ENCODE measurements at regions not wholly inside any gene's neighbourhood (a gene's known extent, or its start where the extent isn't known, plus 50 kb on each side); places are given as distances from the start of the nearest gene placed in this dataset.
"Not testable (repeated sequence)": the region's sequence is repeated elsewhere in the genome, so short reads cannot be mapped to it uniquely, and the experiment has no call there.

DNA sequence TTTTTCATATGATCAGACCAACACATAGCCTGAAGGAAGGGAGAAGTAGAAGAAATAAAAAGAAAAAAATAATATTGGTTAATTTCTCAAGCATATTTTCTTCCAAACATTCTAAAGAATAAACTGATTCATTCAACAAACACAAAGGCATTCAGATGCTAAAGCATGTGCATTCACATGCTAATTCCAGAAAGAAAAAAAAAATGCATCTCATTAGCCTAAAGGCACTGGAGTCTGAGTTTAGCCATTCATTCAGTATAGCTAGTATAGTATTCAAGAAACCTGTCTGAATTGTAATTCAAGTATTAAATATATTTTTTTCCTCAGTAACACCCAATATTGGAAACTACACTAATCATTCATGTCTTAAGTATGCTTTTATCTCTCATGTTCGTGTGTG, 61.0 kb upstream of the FER start:
- no peaks in the 10 kb centered on the region for H3K27me3 ChIP-seq (ENCODE audit: insufficient read depth, low read length)
- ChIA-PET CTCF (no interaction called here), RAD21 (ENCODE audit: low non-redundant PET in 1 of 2, low total read pairs in 2 of 2, uncharacterized antibody in 2 of 2, unreplicated experiment in 2 of 2) (interaction anchor here in 1 of 2 experiments (0.7 kb wide), 1 partner anchor 540 kb away, joined by 3 read pairs; no protein-coding TSS in a partner anchor), POLR2A (no interaction called here)
- TF ChIP-seq EZH2 (IDR thresholded peaks at IDR 0.05) (no peak), ELF1 (IDR thresholded peaks at IDR 0.05; ENCODE audit: borderline replicate concordance, low read depth) (no peak), POLR2A (IDR thresholded peaks at IDR 0.05; ENCODE audit: borderline replicate concordance, extremely low read depth, insufficient read depth, insufficient read length) (no peak), ZFX (IDR thresholded peaks at IDR 0.05) (no peak), POLR2AphosphoS5 (IDR thresholded peaks at IDR 0.05; ENCODE audit: low read depth, low read length) (no peak), SIN3A (IDR thresholded peaks at IDR 0.05; ENCODE audit: low read depth) (no peak), SRF (IDR thresholded peaks at IDR 0.05; ENCODE audit: low read depth) (no peak), SP1 (IDR thresholded peaks at IDR 0.05; ENCODE audit: low read depth) (no peak), RAD21 (IDR thresholded peaks at IDR 0.05; ENCODE audit: low read depth) (no peak), JUND (IDR thresholded peaks at IDR 0.05) (no peak), EGR1 (IDR thresholded peaks at IDR 0.05; ENCODE audit: low read depth) (no peak), YY1 (IDR thresholded peaks at IDR 0.05; ENCODE audit: extremely low read depth, insufficient replicate concordance, low read depth, low read length) (no peak)
- TF ChIP-seq, protein P1, sequence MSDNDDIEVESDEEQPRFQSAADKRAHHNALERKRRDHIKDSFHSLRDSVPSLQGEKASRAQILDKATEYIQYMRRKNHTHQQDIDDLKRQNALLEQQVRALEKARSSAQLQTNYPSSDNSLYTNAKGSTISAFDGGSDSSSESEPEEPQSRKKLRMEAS (IDR thresholded peaks at IDR 0.05): no peak
- TF ChIP-seq, protein P2, sequence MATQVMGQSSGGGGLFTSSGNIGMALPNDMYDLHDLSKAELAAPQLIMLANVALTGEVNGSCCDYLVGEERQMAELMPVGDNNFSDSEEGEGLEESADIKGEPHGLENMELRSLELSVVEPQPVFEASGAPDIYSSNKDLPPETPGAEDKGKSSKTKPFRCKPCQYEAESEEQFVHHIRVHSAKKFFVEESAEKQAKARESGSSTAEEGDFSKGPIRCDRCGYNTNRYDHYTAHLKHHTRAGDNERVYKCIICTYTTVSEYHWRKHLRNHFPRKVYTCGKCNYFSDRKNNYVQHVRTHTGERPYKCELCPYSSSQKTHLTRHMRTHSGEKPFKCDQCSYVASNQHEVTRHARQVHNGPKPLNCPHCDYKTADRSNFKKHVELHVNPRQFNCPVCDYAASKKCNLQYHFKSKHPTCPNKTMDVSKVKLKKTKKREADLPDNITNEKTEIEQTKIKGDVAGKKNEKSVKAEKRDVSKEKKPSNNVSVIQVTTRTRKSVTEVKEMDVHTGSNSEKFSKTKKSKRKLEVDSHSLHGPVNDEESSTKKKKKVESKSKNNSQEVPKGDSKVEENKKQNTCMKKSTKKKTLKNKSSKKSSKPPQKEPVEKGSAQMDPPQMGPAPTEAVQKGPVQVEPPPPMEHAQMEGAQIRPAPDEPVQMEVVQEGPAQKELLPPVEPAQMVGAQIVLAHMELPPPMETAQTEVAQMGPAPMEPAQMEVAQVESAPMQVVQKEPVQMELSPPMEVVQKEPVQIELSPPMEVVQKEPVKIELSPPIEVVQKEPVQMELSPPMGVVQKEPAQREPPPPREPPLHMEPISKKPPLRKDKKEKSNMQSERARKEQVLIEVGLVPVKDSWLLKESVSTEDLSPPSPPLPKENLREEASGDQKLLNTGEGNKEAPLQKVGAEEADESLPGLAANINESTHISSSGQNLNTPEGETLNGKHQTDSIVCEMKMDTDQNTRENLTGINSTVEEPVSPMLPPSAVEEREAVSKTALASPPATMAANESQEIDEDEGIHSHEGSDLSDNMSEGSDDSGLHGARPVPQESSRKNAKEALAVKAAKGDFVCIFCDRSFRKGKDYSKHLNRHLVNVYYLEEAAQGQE (IDR thresholded peaks at IDR 0.05; ENCODE audit: low read depth): no peak
- TF ChIP-seq, protein P3, sequence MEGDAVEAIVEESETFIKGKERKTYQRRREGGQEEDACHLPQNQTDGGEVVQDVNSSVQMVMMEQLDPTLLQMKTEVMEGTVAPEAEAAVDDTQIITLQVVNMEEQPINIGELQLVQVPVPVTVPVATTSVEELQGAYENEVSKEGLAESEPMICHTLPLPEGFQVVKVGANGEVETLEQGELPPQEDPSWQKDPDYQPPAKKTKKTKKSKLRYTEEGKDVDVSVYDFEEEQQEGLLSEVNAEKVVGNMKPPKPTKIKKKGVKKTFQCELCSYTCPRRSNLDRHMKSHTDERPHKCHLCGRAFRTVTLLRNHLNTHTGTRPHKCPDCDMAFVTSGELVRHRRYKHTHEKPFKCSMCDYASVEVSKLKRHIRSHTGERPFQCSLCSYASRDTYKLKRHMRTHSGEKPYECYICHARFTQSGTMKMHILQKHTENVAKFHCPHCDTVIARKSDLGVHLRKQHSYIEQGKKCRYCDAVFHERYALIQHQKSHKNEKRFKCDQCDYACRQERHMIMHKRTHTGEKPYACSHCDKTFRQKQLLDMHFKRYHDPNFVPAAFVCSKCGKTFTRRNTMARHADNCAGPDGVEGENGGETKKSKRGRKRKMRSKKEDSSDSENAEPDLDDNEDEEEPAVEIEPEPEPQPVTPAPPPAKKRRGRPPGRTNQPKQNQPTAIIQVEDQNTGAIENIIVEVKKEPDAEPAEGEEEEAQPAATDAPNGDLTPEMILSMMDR (IDR thresholded peaks at IDR 0.05 in 2 of 3, conservative IDR thresholded peaks at IDR 0.05 in 1 of 3; ENCODE audit: borderline replicate concordance in 1 of 3, insufficient read depth in 1 of 3, low read depth in 2 of 3, low read length in 2 of 3): no peak
- no peaks in the 10 kb centered on the region for H3K36me3 ChIP-seq (ENCODE audit: control insufficient read depth in 1 of 2, insufficient read depth in 2 of 2, low read length in 2 of 2)
- H4K20me1 ChIP-seq (ENCODE audit: insufficient read depth): no peaks in the 10 kb centered on the region
- no peaks in the 10 kb centered on the region for H3K9me3 ChIP-seq (ENCODE audit: control insufficient read depth in 1 of 2, insufficient read depth in 1 of 2, low read depth in 1 of 2, low read length in 2 of 2)
- ATAC-seq (no peak), DNase-seq (ENCODE audit: low read depth, low spot score) (no peak)
- H2AFZ ChIP-seq (ENCODE audit: low read depth, low read length, poor library complexity, severe bottlenecking): no peak overlapping the region
- H3K79me2 ChIP-seq (ENCODE audit: insufficient read depth, low read length): no peaks in the 10 kb centered on the region
- no peak overlapping the region for H3K4me2 ChIP-seq (ENCODE audit: low read length)
- intact Hi-C loops (cut with micrococcal nuclease): no loop called here
- no peak overlapping the region for H3K9ac ChIP-seq (ENCODE audit: low read length)
- H3K4me1 ChIP-seq (ENCODE audit: control insufficient read depth in 1 of 2, insufficient read depth in 2 of 2, low read length in 2 of 2): peaks cover 0 to under 1% of the 10 kb centered on the region in 2 experiments; a peak in 1 of 4 replicates
- H3K27ac ChIP-seq (ENCODE audit: low read depth, low read length): no peak overlapping the region
- H3K9me2 ChIP-seq (ENCODE audit: insufficient read depth): no peaks in the 10 kb centered on the region
- no peak overlapping the region for H3K4me3 ChIP-seq (replicated peaks in 1 of 2; ENCODE audit: low read depth in 1 of 2, low read length in 2 of 2)
- BruUV-seq (replicated peaks): no TSS peak

DNA sequence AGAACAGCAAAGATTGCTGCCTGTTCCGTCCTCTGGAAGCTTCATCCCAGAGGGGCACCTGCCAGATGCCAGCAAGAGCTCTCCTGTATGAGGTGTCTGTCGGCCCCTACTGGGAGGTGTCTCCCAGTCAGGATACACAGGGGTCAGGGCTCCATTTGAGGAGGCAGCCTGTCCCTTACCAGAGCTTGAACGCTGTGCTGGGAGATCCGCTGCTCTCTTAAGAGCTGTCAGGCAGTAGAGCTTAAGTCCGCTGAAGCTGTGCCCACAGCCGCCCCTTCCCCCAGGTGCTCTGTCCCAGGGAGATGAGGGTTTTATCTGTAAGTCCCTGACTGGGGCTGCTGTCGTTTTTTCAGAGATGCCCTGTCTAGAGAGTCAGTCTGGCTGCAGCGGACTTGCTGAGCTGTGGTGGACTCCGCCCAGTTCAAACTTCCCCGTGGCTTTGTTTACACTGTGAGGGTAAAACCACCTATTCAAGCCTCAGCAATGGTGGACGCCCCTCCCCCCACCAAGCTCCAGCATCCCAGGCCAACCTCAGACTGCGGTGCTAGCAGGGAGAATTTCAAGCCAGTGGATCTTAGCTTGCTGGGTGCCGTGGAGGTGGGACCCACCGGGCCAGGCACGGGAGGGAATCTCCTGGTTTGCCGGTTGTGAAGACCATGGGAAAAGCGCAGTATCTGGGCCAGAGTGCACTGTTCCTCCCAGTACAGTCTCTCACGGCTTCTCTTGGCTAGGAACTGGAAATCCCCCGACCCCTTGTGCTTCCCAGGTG, 62.1 kb upstream of the FER start:
- H4K20me1 ChIP-seq (ENCODE audit: insufficient read depth); H3K9me2 ChIP-seq (ENCODE audit: insufficient read depth); H3K9ac ChIP-seq (ENCODE audit: low read length); H3K4me1 ChIP-seq (ENCODE audit: control insufficient read depth in 1 of 2, insufficient read depth in 2 of 2, low read length in 2 of 2); DNase-seq (ENCODE audit: low read depth, low spot score); BruUV-seq (replicated peaks); intact Hi-C loops (cut with micrococcal nuclease); ATAC-seq; H3K27me3 ChIP-seq (ENCODE audit: insufficient read depth, low read length); H3K27ac ChIP-seq (ENCODE audit: low read depth, low read length); H2AFZ ChIP-seq (ENCODE audit: low read depth, low read length, poor library complexity, severe bottlenecking); H3K79me2 ChIP-seq (ENCODE audit: insufficient read depth, low read length); CTCF ChIA-PET; POLR2A ChIA-PET; RAD21 ChIA-PET (ENCODE audit: low non-redundant PET in 1 of 2, low total read pairs in 2 of 2, uncharacterized antibody in 2 of 2, unreplicated experiment in 2 of 2); H3K4me2 ChIP-seq (ENCODE audit: low read length); H3K36me3 ChIP-seq (ENCODE audit: control insufficient read depth in 1 of 2, insufficient read depth in 2 of 2, low read length in 2 of 2); H3K9me3 ChIP-seq (ENCODE audit: control insufficient read depth in 1 of 2, insufficient read depth in 1 of 2, low read depth in 1 of 2, low read length in 2 of 2); H3K4me3 ChIP-seq (replicated peaks in 1 of 2; ENCODE audit: low read depth in 1 of 2, low read length in 2 of 2): not testable (repeated sequence)
